ENCODE measurements at regions not wholly inside any gene's neighbourhood (a gene's known extent, or its start where the extent isn't known, plus 50 kb on each side); places are given as distances from the start of the nearest gene placed in this dataset.

DNA sequence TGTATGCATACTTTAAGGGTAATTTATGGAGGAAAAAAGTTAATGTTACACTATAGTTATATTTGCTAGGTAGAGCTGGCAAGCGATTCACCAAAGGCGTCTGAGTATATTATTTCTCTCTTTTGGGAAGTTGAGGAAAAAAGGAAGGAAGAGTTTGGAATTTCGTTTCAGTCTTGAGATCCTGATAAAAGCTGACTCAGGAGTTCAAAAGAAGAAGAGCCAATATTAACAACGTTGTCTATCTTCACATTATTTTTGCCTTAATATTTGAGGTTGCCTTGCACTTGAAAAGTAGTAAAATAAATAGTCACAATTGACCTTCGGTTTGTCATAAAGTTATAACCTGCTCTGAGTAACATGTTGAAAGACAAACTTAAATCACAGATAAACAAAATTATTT, 888.6 kb downstream of the KCNJ2 start:
- TF ChIP-seq, protein P1, sequence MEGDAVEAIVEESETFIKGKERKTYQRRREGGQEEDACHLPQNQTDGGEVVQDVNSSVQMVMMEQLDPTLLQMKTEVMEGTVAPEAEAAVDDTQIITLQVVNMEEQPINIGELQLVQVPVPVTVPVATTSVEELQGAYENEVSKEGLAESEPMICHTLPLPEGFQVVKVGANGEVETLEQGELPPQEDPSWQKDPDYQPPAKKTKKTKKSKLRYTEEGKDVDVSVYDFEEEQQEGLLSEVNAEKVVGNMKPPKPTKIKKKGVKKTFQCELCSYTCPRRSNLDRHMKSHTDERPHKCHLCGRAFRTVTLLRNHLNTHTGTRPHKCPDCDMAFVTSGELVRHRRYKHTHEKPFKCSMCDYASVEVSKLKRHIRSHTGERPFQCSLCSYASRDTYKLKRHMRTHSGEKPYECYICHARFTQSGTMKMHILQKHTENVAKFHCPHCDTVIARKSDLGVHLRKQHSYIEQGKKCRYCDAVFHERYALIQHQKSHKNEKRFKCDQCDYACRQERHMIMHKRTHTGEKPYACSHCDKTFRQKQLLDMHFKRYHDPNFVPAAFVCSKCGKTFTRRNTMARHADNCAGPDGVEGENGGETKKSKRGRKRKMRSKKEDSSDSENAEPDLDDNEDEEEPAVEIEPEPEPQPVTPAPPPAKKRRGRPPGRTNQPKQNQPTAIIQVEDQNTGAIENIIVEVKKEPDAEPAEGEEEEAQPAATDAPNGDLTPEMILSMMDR (IDR thresholded peaks at IDR 0.05): no peak

DNA sequence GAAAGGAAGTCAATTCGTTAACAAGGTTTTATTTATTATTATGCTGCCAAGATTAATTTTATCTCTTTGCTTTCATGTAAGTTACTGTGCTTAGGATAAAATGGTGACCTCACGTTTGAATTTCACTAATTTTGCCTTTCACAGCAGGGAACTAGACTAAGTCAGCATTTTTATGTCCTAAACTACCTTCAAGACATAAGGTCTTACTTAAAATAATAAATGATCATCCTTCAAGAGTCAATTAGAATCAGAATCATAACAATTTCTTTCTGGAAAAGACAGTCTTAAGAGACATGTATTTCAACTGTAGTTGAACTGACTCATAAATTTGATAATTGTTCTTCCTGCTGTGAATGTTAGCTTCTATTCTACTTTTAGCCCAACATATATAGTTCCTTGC, 893.8 kb downstream of the KCNJ2 start:
- DNase-seq (no peak), ATAC-seq (no peak)
- 56 to 65% methylated on average over 2 of the region's 2 CpGs for WGBS, 2 donors
- no peak overlapping the region for H3K27ac ChIP-seq
- TF ChIP-seq, protein P1 (IDR thresholded peaks at IDR 0.05): no peak
- H3K9me3 ChIP-seq: peaks cover 0 to 18% (median 0%) of the 10 kb centered on the region in 11 donors
- no peaks in the 10 kb centered on the region for H3K27me3 ChIP-seq
- no peaks in the 10 kb centered on the region for H3K36me3 ChIP-seq
- intact Hi-C loops (cut with DNase I): no loop called here
- H3K4me1 ChIP-seq: no peaks in the 10 kb centered on the region
- no peak overlapping the region for H3K4me3 ChIP-seq

More for the DNA sequence above, 888.6 kb downstream of the KCNJ2 start:
- no peak for ATAC-seq
- Histone ChIP-seq H3K36me3 (no peaks in the 10 kb centered on the region), H3K4me1 (no peaks in the 10 kb centered on the region), H3K27ac (no peak overlapping the region), H3K27me3 (no peaks in the 10 kb centered on the region), H3K9me3 (peaks cover 0 to 40% (median 0%) of the 10 kb centered on the region in 11 donors), H3K4me3 (no peak overlapping the region)
- no peak for DNase-seq
- 79 to 84% methylated on average over 5 of the region's 5 CpGs for WGBS, 2 donors
- intact Hi-C loops (cut with DNase I): no loop called here

DNA sequence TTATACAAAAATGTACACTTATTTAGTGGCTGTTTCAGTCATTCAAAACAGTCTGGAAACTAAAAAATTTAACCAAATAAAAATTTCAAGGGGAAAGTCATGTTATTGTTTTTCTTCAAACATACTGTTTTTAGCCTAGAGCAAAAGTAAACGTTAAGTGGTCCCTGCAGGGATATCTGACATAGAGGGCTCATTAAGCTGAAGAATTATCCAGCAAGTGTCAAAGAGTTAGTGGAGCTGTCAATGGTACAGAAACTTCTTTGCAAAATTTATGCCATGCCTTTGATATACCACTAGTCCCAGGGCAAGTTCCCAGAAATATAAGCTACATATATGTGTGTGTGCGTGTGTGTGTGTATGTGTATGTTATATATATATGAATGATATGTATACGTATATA, 894.2 kb downstream of the KCNJ2 start:
- no peak overlapping the region for H3K4me3 ChIP-seq
- DNase-seq: no peak
- 80 to 82% methylated on average over 3 of the region's 3 CpGs for WGBS, 2 donors
- no peaks in the 10 kb centered on the region for H3K27me3 ChIP-seq
- ATAC-seq: no peak
- no peaks in the 10 kb centered on the region for H3K36me3 ChIP-seq
- no peak overlapping the region for H3K27ac ChIP-seq
- H3K4me1 ChIP-seq: no peaks in the 10 kb centered on the region
- peaks cover 0 to 14% (median 0%) of the 10 kb centered on the region in 11 donors for H3K9me3 ChIP-seq
- TF ChIP-seq, protein P1 (IDR thresholded peaks at IDR 0.05): no peak
- intact Hi-C loops (cut with DNase I): no loop called here

DNA sequence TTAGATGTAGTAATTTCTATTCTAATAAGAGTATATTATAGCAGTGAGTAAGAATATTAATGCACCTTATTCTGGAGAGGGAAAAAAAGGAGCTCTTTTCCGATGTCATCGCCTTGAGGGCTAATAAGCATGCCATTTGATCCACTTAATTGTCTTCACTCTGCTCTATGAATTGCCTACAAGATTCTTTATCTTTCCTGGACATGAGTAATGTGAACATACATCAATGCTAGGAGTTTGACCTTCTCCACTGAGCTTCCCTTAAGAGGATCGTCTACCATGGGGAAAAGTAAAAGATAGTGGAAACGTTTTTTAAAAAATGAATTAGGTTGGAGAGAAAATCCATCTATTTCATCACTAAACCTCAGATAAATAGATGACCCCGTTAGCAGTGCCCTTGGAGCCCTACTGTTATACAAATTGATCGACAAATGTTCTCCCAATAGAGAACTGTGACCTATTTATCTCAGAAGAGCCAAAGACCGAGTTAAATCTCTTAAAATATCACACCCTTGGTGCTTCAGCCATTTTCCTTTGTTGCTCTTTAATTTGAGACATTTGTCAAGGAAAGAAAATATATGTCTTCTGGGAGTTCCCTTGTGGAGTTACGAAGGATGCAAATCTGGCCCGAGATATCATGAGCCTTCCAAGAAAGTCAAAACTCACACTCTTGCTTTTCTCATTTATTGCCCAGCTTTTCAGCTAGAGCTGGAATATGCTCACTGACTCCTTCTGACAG, 898.5 kb downstream of the KCNJ2 start:
- no peaks in the 10 kb centered on the region for H3K36me3 ChIP-seq
- no peak overlapping the region for H3K4me3 ChIP-seq
- TF ChIP-seq, protein P1 (IDR thresholded peaks at IDR 0.05): no peak
- H3K27me3 ChIP-seq: no peaks in the 10 kb centered on the region
- no peaks in the 10 kb centered on the region for H3K4me1 ChIP-seq
- no peak for ATAC-seq
- 50 to 52% methylated on average over 9 of the region's 9 CpGs for WGBS, 2 donors
- intact Hi-C loops (cut with DNase I): no loop called here
- no peak for DNase-seq
- H3K27ac ChIP-seq: no peak overlapping the region
- no peaks in the 10 kb centered on the region for H3K9me3 ChIP-seq
